ENCODE measurements at regions not wholly inside any gene's neighbourhood (a gene's known extent, or its start where the extent isn't known, plus 50 kb on each side); places are given as distances from the start of the nearest gene placed in this dataset.

- DNase-seq (ENCODE audit: low spot score) = no peak
Measured at GRCh38 chr14:98167705-98168104, 1104.3 kb downstream of the BCL11B start.

- no peak for DNase-seq (ENCODE audit: low spot score)
Measured at GRCh38 chr14:98168211-98168985, 1103.6 kb downstream of the BCL11B start.

- no peak for DNase-seq (ENCODE audit: low spot score)
Measured at GRCh38 chr14:98169170-98169587, 1102.8 kb downstream of the BCL11B start.

GRCh38 chr14:98170575-98170974, 1101.4 kb downstream of the BCL11B start:
- no peak for DNase-seq (ENCODE audit: low spot score)

- no peak for DNase-seq (ENCODE audit: low spot score)
Measured at GRCh38 chr14:98171654-98172053, 1100.3 kb downstream of the BCL11B start.

- DNase-seq (ENCODE audit: low spot score) = no peak
Measured at GRCh38 chr14:98172243-98172778, 1099.7 kb downstream of the BCL11B start.

GRCh38 chr14:98173305-98173704, 1098.7 kb downstream of the BCL11B start:
- DNase-seq (ENCODE audit: low spot score) = no peak

- DNase-seq (ENCODE audit: low spot score) = no peak
Measured at GRCh38 chr14:98174041-98174440, 1098.0 kb downstream of the BCL11B start.

- no peak for DNase-seq (ENCODE audit: low spot score)
Measured at GRCh38 chr14:98175436-98175835, 1096.6 kb downstream of the BCL11B start.

GRCh38 chr14:98175881-98176280, 1096.1 kb downstream of the BCL11B start:
- no peak for DNase-seq (ENCODE audit: low spot score)

GRCh38 chr14:98176892-98177291, 1095.1 kb downstream of the BCL11B start:
- DNase-seq (ENCODE audit: low spot score) = no peak

- no peak for DNase-seq (ENCODE audit: low spot score)
Measured at GRCh38 chr14:98177551-98177950, 1094.4 kb downstream of the BCL11B start.

- no peak for DNase-seq (ENCODE audit: low spot score)
Measured at GRCh38 chr14:98181241-98181640, 1090.8 kb downstream of the BCL11B start.

- DNase-seq (ENCODE audit: low spot score) = no peak
Measured at GRCh38 chr14:98181768-98182167, 1090.2 kb downstream of the BCL11B start.

- no peak for DNase-seq (ENCODE audit: low spot score)
Measured at GRCh38 chr14:98182393-98183055, 1089.5 kb downstream of the BCL11B start.

- DNase-seq (ENCODE audit: low spot score) = no peak
Measured at GRCh38 chr14:98183556-98183955, 1088.4 kb downstream of the BCL11B start.

GRCh38 chr14:98184457-98184856, 1087.5 kb downstream of the BCL11B start:
- DNase-seq (ENCODE audit: low spot score) = no peak

GRCh38 chr14:98185036-98185435, 1087.0 kb downstream of the BCL11B start:
- DNase-seq (ENCODE audit: low spot score) = no peak

- DNase-seq (ENCODE audit: low spot score) = no peak
Measured at GRCh38 chr14:98186140-98186539, 1085.9 kb downstream of the BCL11B start.

GRCh38 chr14:98187281-98187680, 1084.7 kb downstream of the BCL11B start:
- no peak for DNase-seq (ENCODE audit: low spot score)

- no peak for DNase-seq (ENCODE audit: low spot score)
Measured at GRCh38 chr14:98189062-98189461, 1082.9 kb downstream of the BCL11B start.

- no peak for DNase-seq (ENCODE audit: low spot score)
Measured at GRCh38 chr14:98189511-98189910, 1082.5 kb downstream of the BCL11B start.

GRCh38 chr14:98189944-98190343, 1082.1 kb downstream of the BCL11B start:
- no peak for DNase-seq (ENCODE audit: low spot score)
